HepG2 (cell line): ENCODE measurements at regions not wholly inside any gene's neighbourhood (a gene's known extent, or its start where the extent isn't known, plus 50 kb on each side); places are given as distances from the start of the nearest gene placed in this dataset.

ENCODE experiments used
- ATAC-seq: fragments of 200-7000 bp; cut with Tn5 transposase; 3 replicates; pipeline ENCODE4 v1.9.1; 2020; ENCODE audit warnings: mild to moderate bottlenecking, moderate library complexity
- BruUV-seq: library from RNA; stranded (reverse); fragments of 400-500 nt; replicated peaks from 2 replicates; lab custom pipeline; 2021; lab: Mats Ljungman, UMichigan
- CTCF ChIA-PET: fragments of 300-600 bp; formaldehyde crosslinking; extraction: SDS; loops from one replicate; lab custom pipeline; 2021; ENCODE audit warnings: low total read pairs, inconsistent platforms, low intra/inter-chr PET ratio; lab: Yijun Ruan, JAX
- POLR2A ChIA-PET: fragments of 350-600 bp; sonication (Branson Sonifier 250); formaldehyde crosslinking; loops from one replicate; lab custom pipeline; 2020; ENCODE audit warnings: antibody characterized with exemption, inconsistent platforms; lab: Yijun Ruan, JAX
- DNase-seq: peaks from one replicate; pipeline ENCODE4 v3.0.0-alpha.2; 2015; ENCODE audit warnings: low spot score
- FAIRE-seq: peaks from 3 replicates; lab custom pipeline; 2011; peaks lifted over from hg19 to GRCh38; lab: Jason Lieb, UNC
- H2AFZ ChIP-seq: one replicate; pipeline ENCODE4 v1.6.1; 2011; ENCODE audit warnings: low read length, inconsistent platforms
- H3K27ac ChIP-seq: fragments of 300-600 bp; 3 replicates; pipeline ENCODE4 v1.8.0; 2011; ENCODE audit warnings: mixed run types, mild to moderate bottlenecking, mixed read lengths, low read length, inconsistent platforms; ENCODE audit not compliant: insufficient read depth; ENCODE audit errors: extremely low read length
- H3K27me3 ChIP-seq, 2 experiments: fragments of 200-600 bp in 1 of 2; 2 replicates in 1 of 2; 3 replicates in 1 of 2; pipeline versions ENCODE4 v1.6.0 to v1.8.0; 2011; ENCODE audit warnings: low read length in 2 of 2, mild to moderate bottlenecking in 2 of 2, moderate library complexity in 2 of 2, inconsistent platforms in 1 of 2; ENCODE audit not compliant: insufficient read depth in 2 of 2, control insufficient read depth in 1 of 2
- H3K36me3 ChIP-seq, 2 experiments: fragments of 200-600 bp in 1 of 2; replicated peaks in 1 of 2; 2 replicates in 1 of 2; 3 replicates in 1 of 2; pipeline versions ENCODE4 v1.5.1 to v1.8.0; 2011; ENCODE audit warnings: low read length in 2 of 2, inconsistent platforms in 1 of 2; ENCODE audit not compliant: insufficient read depth in 2 of 2, control insufficient read depth in 1 of 2
- H3K4me1 ChIP-seq: 2 replicates; pipeline ENCODE4 v1.5.1; 2012; ENCODE audit warnings: low read length, inconsistent platforms; ENCODE audit not compliant: insufficient read depth
- H3K4me2 ChIP-seq: 2 replicates; pipeline ENCODE4 v1.6.0; 2011; ENCODE audit warnings: low read depth, low read length, inconsistent platforms
- H3K4me3 ChIP-seq, 3 experiments: fragments of 200-600 bp in 1 of 3; sonication (generic), shearing (Covaris generic) in 1 of 3; replicated peaks in 1 of 3; 2 replicates each; pipeline ENCODE4 v1.5.1; 2011 to 2016; ENCODE audit warnings: low read length in 3 of 3, inconsistent platforms in 2 of 3, low read depth in 2 of 3, mild to moderate bottlenecking in 2 of 3, control low read depth in 1 of 3, mixed read lengths in 1 of 3; ENCODE audit not compliant: insufficient read depth in 1 of 3
- H3K79me2 ChIP-seq: one replicate; pipeline ENCODE4 v1.6.1; 2011; ENCODE audit warnings: low read length, inconsistent platforms; ENCODE audit not compliant: insufficient read depth
- H3K9ac ChIP-seq: 2 replicates; pipeline ENCODE4 v1.6.0; 2011; ENCODE audit warnings: mild to moderate bottlenecking, low read depth, low read length, inconsistent platforms; ENCODE audit not compliant: insufficient read depth
- H3K9me3 ChIP-seq: 2 replicates; pipeline ENCODE4 v1.5.1; 2012; ENCODE audit warnings: mild to moderate bottlenecking, low read length
- H4K20me1 ChIP-seq: 2 replicates; pipeline ENCODE4 v1.6.0; 2011; ENCODE audit warnings: inconsistent platforms, mild to moderate bottlenecking, low read length, moderate library complexity; ENCODE audit not compliant: insufficient read depth
- ASH2L ChIP-seq: fragments of 300-600, 200-600 bp; sonication (generic); IDR thresholded peaks from 2 replicates; pipeline ENCODE4 v1.7.0; 2017; ENCODE audit warnings: low read depth, mild to moderate bottlenecking, moderate library complexity, mixed read lengths, low read length; ENCODE audit not compliant: insufficient read length
- CREB1 ChIP-seq, 2 experiments: fragments of 450-650 bp in 1 of 2; IDR thresholded peaks; 2 replicates each; pipeline ENCODE4 v1.6.1; 2016 to 2017; ENCODE audit warnings: control low read depth in 1 of 2, mild to moderate bottlenecking in 1 of 2, missing compliant biosample characterization in 1 of 2, missing genetic modification characterization in 1 of 2
- NBN ChIP-seq: fragments of 450-650 bp; conservative IDR thresholded peaks from 2 replicates; pipeline ENCODE4 v1.6.1; 2017
- POGZ ChIP-seq: sonication (generic); formaldehyde crosslinking; IDR thresholded peaks from 2 replicates; pipeline ENCODE4 v1.4.0; 2020; ENCODE audit warnings: mild to moderate bottlenecking, missing genetic modification reagents
- RFX5 ChIP-seq: IDR thresholded peaks from 2 replicates; pipeline ENCODE4 v1.6.1; 2011; ENCODE audit warnings: low read depth, low read length, improper control_type of control experiment
- ZNF598 ChIP-seq: sonication (generic); formaldehyde crosslinking; IDR thresholded peaks from 2 replicates; pipeline ENCODE4 v1.5.1; 2020; ENCODE audit warnings: mild to moderate bottlenecking, missing genetic modification reagents, borderline replicate concordance
- WGBS: methylation state at CpG from one replicate; pipeline ENCODE4 v1.1.6; 2017; ENCODE audit warnings: low lambda C conversion rate; 5-methylcytosine and 5-hydroxymethylcytosine counted together
- in situ Hi-C: cut with HindIII; loops from 2 replicates; pipeline ENCODE4 v1.10.0; 2017; ENCODE audit warnings: low pct_unique_long_range_greater_than_20kb; ENCODE audit not compliant: extremely low pct_ligation_motif_present
- intact Hi-C: fragments of 100-400 bp; cut with micrococcal nuclease; formaldehyde crosslinking; loops from one replicate; pipeline ENCODE4 v1.10.0; 2022; ENCODE audit not compliant: unreplicated experiment
- TF ChIP-seq, protein P1 (sequence below), 2 experiments: sonication (generic) in 1 of 2; formaldehyde crosslinking in 1 of 2; IDR thresholded peaks; 2 replicates each; pipeline versions ENCODE4 v1.6.1 to v1.9.0; 2014 to 2022; ENCODE audit warnings: antibody characterized with exemption in 1 of 2, borderline replicate concordance in 1 of 2, inconsistent platforms in 1 of 2, low read depth in 1 of 2, missing genetic modification reagents in 1 of 2

DNA sequence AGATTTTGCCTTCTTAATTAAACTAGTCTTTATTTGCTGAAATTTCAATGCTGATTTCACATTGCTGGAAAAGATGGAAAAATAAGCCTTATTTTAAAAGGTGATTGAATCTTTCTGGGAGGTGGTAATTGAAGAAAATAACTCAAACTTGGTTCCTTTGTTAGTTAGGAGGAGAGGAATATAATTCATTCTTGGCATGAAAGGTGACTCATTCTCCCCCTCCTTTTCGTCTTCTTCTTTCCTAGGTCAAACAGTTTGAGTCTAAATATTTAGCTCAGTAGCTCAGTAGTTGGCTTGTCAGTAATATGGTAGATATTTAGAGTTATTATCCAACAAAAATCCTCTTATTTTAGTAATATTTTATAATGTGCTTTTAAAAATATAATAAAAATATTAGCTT, 353.9 kb upstream of the MEF2C start:
- H2AFZ ChIP-seq: no peak overlapping the region
- H3K27ac ChIP-seq: no peak overlapping the region
- H4K20me1 ChIP-seq: no peaks in the 10 kb centered on the region
- BruUV-seq: no TSS peak
- H3K4me1 ChIP-seq: no peaks in the 10 kb centered on the region
- TF ChIP-seq RFX5: no peak
- no peak for TF ChIP-seq ASH2L
- no peak for TF ChIP-seq ZNF598 (CRISPR knock-in tag)
- TF ChIP-seq NBN: no peak
- DNase-seq: no peak
- H3K4me2 ChIP-seq: no peak overlapping the region
- ATAC-seq: no peak
- H3K9ac ChIP-seq: no peak overlapping the region
- ChIA-PET CTCF (no interaction called here), POLR2A (no interaction called here)
- WGBS: 0% methylated on average over 1 of the region's 1 CpG
- no peaks in the 10 kb centered on the region for H3K36me3 ChIP-seq
- no peaks in the 10 kb centered on the region for H3K9me3 ChIP-seq
- no peaks in the 10 kb centered on the region for H3K79me2 ChIP-seq
- H3K27me3 ChIP-seq: no peaks in the 10 kb centered on the region
- intact Hi-C loops (no loop called here), in situ Hi-C loops (no loop called here)
- FAIRE-seq: no peak
- no peak overlapping the region for H3K4me3 ChIP-seq

DNA sequence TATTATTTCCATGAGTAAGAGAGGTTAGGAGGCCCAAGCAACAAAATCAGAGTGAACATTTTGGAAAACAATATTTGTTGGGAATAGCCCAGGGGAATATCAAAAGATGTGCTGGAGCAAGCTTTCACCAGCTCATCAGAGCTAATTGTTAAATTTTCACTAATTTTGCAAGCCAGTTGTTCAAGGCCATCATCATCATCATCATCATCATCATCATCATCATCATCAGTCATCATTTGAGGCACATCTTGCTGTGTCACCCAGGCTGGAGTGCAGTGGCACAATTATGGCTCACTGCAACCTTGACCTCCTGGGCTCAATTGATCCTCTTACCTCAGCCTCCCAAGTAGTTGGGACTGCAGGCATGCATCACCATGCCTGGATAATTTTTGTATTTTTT, 350.5 kb upstream of the MEF2C start:
- DNase-seq (no peak), ATAC-seq (no peak), FAIRE-seq (no peak)
- Histone ChIP-seq H4K20me1 (no peaks in the 10 kb centered on the region), H3K9me3 (peaks cover 21% of the 10 kb centered on the region), H3K27ac (no peak overlapping the region), H3K36me3 (no peaks in the 10 kb centered on the region), H3K4me3 (no peak overlapping the region), H3K27me3 (no peaks in the 10 kb centered on the region), H3K79me2 (no peaks in the 10 kb centered on the region), H2AFZ (no peak overlapping the region), H3K9ac (no peak overlapping the region), H3K4me2 (no peak overlapping the region), H3K4me1 (no peaks in the 10 kb centered on the region)
- intact Hi-C loops (no loop called here), in situ Hi-C loops (no loop called here)
- TF ChIP-seq CREB1 (IDR thresholded peaks at IDR 0.05) (peak; percentile 82), CREB1 (CRISPR knock-in tag; IDR thresholded peaks at IDR 0.05) (no peak), POGZ (CRISPR knock-in tag) (no peak)
- TF ChIP-seq, protein P1, sequence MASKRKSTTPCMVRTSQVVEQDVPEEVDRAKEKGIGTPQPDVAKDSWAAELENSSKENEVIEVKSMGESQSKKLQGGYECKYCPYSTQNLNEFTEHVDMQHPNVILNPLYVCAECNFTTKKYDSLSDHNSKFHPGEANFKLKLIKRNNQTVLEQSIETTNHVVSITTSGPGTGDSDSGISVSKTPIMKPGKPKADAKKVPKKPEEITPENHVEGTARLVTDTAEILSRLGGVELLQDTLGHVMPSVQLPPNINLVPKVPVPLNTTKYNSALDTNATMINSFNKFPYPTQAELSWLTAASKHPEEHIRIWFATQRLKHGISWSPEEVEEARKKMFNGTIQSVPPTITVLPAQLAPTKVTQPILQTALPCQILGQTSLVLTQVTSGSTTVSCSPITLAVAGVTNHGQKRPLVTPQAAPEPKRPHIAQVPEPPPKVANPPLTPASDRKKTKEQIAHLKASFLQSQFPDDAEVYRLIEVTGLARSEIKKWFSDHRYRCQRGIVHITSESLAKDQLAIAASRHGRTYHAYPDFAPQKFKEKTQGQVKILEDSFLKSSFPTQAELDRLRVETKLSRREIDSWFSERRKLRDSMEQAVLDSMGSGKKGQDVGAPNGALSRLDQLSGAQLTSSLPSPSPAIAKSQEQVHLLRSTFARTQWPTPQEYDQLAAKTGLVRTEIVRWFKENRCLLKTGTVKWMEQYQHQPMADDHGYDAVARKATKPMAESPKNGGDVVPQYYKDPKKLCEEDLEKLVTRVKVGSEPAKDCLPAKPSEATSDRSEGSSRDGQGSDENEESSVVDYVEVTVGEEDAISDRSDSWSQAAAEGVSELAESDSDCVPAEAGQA (IDR thresholded peaks at IDR 0.05; ENCODE audit: low read depth): no peak
- TF ChIP-seq, protein P1 (CRISPR knock-in tag; IDR thresholded peaks at IDR 0.05; ENCODE audit: borderline replicate concordance): no peak
- ChIA-PET POLR2A (no interaction called here), CTCF (no interaction called here)
- no TSS peak for BruUV-seq
